ENCODE measurements at regions not wholly inside any gene's neighbourhood (a gene's known extent, or its start where the extent isn't known, plus 50 kb on each side); places are given as distances from the start of the nearest gene placed in this dataset.

- Mint-ChIP-seq H3K4me3 (ENCODE audit: unreplicated experiment) (no peak overlapping the region), H3K9me3 (ENCODE audit: unreplicated experiment) (peaks cover 3% of the 10 kb centered on the region), H3K4me1 (ENCODE audit: unreplicated experiment) (no peaks in the 10 kb centered on the region), H3K36me3 (ENCODE audit: unreplicated experiment) (no peaks in the 10 kb centered on the region), H3K27ac (ENCODE audit: unreplicated experiment) (no peak overlapping the region), H3K27me3 (ENCODE audit: unreplicated experiment) (no peaks in the 10 kb centered on the region)
- TF ChIP-seq CTCF (IDR thresholded peaks at IDR 0.05): no peak
- DNase-seq (ENCODE audit: extremely low spot score, unreplicated experiment): peak; percentile 69
Observed at GRCh38 chr6:170127151-170127550, 163.7 kb downstream of the DLL1 start.

GRCh38 chr6:170125456-170126300 lies 165.2 kb downstream of the DLL1 start:
- peak; percentile 67 for DNase-seq (ENCODE audit: extremely low spot score, unreplicated experiment)
- Mint-ChIP-seq H3K4me3 (ENCODE audit: unreplicated experiment) (no peak overlapping the region), H3K27ac (ENCODE audit: unreplicated experiment) (no peak overlapping the region), H3K4me1 (ENCODE audit: unreplicated experiment) (no peaks in the 10 kb centered on the region), H3K9me3 (ENCODE audit: unreplicated experiment) (peaks cover 16% of the 10 kb centered on the region), H3K27me3 (ENCODE audit: unreplicated experiment) (no peaks in the 10 kb centered on the region), H3K36me3 (ENCODE audit: unreplicated experiment) (no peaks in the 10 kb centered on the region)
- TF ChIP-seq CTCF (IDR thresholded peaks at IDR 0.05): no peak

GRCh38 chr6:170124836-170125235 lies 166.0 kb downstream of the DLL1 start:
- no peaks in the 10 kb centered on the region for H3K4me1 Mint-ChIP-seq (ENCODE audit: unreplicated experiment)
- peak; percentile 40 for DNase-seq (ENCODE audit: extremely low spot score, unreplicated experiment)
- H3K9me3 Mint-ChIP-seq (ENCODE audit: unreplicated experiment): peaks cover 24% of the 10 kb centered on the region
- no peak overlapping the region for H3K4me3 Mint-ChIP-seq (ENCODE audit: unreplicated experiment)
- H3K36me3 Mint-ChIP-seq (ENCODE audit: unreplicated experiment): no peaks in the 10 kb centered on the region
- H3K27me3 Mint-ChIP-seq (ENCODE audit: unreplicated experiment): no peaks in the 10 kb centered on the region
- H3K27ac Mint-ChIP-seq (ENCODE audit: unreplicated experiment): no peak overlapping the region
- TF ChIP-seq CTCF (IDR thresholded peaks at IDR 0.05): no peak

- H3K4me1 Mint-ChIP-seq (ENCODE audit: unreplicated experiment): no peaks in the 10 kb centered on the region
- H3K36me3 Mint-ChIP-seq (ENCODE audit: unreplicated experiment): no peaks in the 10 kb centered on the region
- DNase-seq (ENCODE audit: extremely low spot score, unreplicated experiment): peak; percentile 49
- H3K9me3 Mint-ChIP-seq (ENCODE audit: unreplicated experiment): peaks cover 31% of the 10 kb centered on the region
- H3K4me3 Mint-ChIP-seq (ENCODE audit: unreplicated experiment): no peak overlapping the region
- H3K27ac Mint-ChIP-seq (ENCODE audit: unreplicated experiment): no peak overlapping the region
- no peak for TF ChIP-seq CTCF (IDR thresholded peaks at IDR 0.05)
- no peaks in the 10 kb centered on the region for H3K27me3 Mint-ChIP-seq (ENCODE audit: unreplicated experiment)
Observed at GRCh38 chr6:170124150-170124549, 166.7 kb downstream of the DLL1 start.

GRCh38 chr6:170122651-170123050 lies 168.2 kb downstream of the DLL1 start:
- no peak for TF ChIP-seq CTCF (IDR thresholded peaks at IDR 0.05)
- DNase-seq (ENCODE audit: extremely low spot score, unreplicated experiment): no peak
- H3K27me3 Mint-ChIP-seq (ENCODE audit: unreplicated experiment): no peaks in the 10 kb centered on the region
- peaks cover 43% of the 10 kb centered on the region for H3K9me3 Mint-ChIP-seq (ENCODE audit: unreplicated experiment)
- no peak overlapping the region for H3K27ac Mint-ChIP-seq (ENCODE audit: unreplicated experiment)
- H3K36me3 Mint-ChIP-seq (ENCODE audit: unreplicated experiment): no peaks in the 10 kb centered on the region
- H3K4me1 Mint-ChIP-seq (ENCODE audit: unreplicated experiment): no peaks in the 10 kb centered on the region
- H3K4me3 Mint-ChIP-seq (ENCODE audit: unreplicated experiment): no peak overlapping the region

All from osteocyte (in vitro differentiated cells).